H9 (cell line): ENCODE measurements at regions not wholly inside any gene's neighbourhood (a gene's known extent, or its start where the extent isn't known, plus 50 kb on each side); places are given as distances from the start of the nearest gene placed in this dataset.

Experiments
- DNase-seq: peaks from one replicate; pipeline ENCODE4 v3.0.0-alpha.2; 2017
- H2AFZ ChIP-seq: one replicate; pipeline ENCODE4 v1.6.1; 2013; ENCODE audit warnings: mild to moderate bottlenecking, low read length, control low read depth, moderate library complexity
- H2AK5ac ChIP-seq: 2 replicates; pipeline ENCODE4 v1.6.1; 2013; ENCODE audit warnings: low read length, control low read depth, mixed read lengths; ENCODE audit not compliant: insufficient read length
- H2BK120ac ChIP-seq: one replicate; pipeline ENCODE4 v1.6.1; 2013; ENCODE audit warnings: low read depth, mild to moderate bottlenecking, low read length, control low read depth, inconsistent platforms; ENCODE audit not compliant: poor library complexity, severe bottlenecking
- H2BK12ac ChIP-seq: 2 replicates; pipeline ENCODE4 v1.6.1; 2013; ENCODE audit warnings: low read length, control low read depth, mixed read lengths, low read depth; ENCODE audit not compliant: insufficient read length
- H2BK15ac ChIP-seq: 2 replicates; pipeline ENCODE4 v1.6.1; 2013; ENCODE audit warnings: low read depth, low read length, control low read depth
- H2BK20ac ChIP-seq: one replicate; pipeline ENCODE4 v1.6.1; 2013; ENCODE audit warnings: low read depth, mild to moderate bottlenecking, low read length, control low read depth, inconsistent platforms; ENCODE audit not compliant: poor library complexity, severe bottlenecking
- H2BK5ac ChIP-seq: 2 replicates; pipeline ENCODE4 v1.6.1; 2013; ENCODE audit warnings: low read length, control low read depth, mixed read lengths; ENCODE audit not compliant: insufficient read length
- H3K14ac ChIP-seq: 2 replicates; pipeline ENCODE4 v1.6.1; 2013; ENCODE audit warnings: low read length, control low read depth; ENCODE audit not compliant: insufficient read depth
- H3K18ac ChIP-seq: 2 replicates; pipeline ENCODE4 v1.6.1; 2013; ENCODE audit warnings: low read depth, mild to moderate bottlenecking, mixed read lengths, low read length, control low read depth; ENCODE audit not compliant: insufficient read length
- H3K23ac ChIP-seq: 2 replicates; pipeline ENCODE4 v1.6.1; 2013; ENCODE audit warnings: low read length, control low read depth, mixed read lengths, low read depth; ENCODE audit not compliant: insufficient read length
- H3K23me2 ChIP-seq: 2 replicates; pipeline ENCODE4 v1.6.1; 2013; ENCODE audit warnings: low read depth, mild to moderate bottlenecking, mixed read lengths, low read length, control low read depth; ENCODE audit not compliant: insufficient read length, poor library complexity, severe bottlenecking
- H3K27ac ChIP-seq: 2 replicates; pipeline ENCODE4 v1.5.1; 2013; ENCODE audit warnings: low read length, control low read depth, mixed read lengths, low read depth; ENCODE audit not compliant: insufficient read length
- H3K27me3 ChIP-seq: 2 replicates; pipeline ENCODE4 v1.6.1; 2013; ENCODE audit warnings: low read length, control low read depth, inconsistent platforms; ENCODE audit not compliant: insufficient read depth
- H3K4ac ChIP-seq: 2 replicates; pipeline ENCODE4 v1.6.1; 2013; ENCODE audit warnings: low read depth, mild to moderate bottlenecking, control low read depth, inconsistent platforms, low read length, moderate library complexity
- H3K4me1 ChIP-seq: 2 replicates; pipeline ENCODE4 v1.6.1; 2013; ENCODE audit warnings: low read length, control low read depth, inconsistent platforms; ENCODE audit not compliant: insufficient read depth
- H3K4me2 ChIP-seq: 2 replicates; pipeline ENCODE4 v1.6.1; 2013; ENCODE audit warnings: low read length, control low read depth, mixed read lengths; ENCODE audit not compliant: insufficient read length, insufficient read depth
- H3K56ac ChIP-seq: 2 replicates; pipeline ENCODE4 v1.6.1; 2013; ENCODE audit warnings: low read depth, mild to moderate bottlenecking, mixed read lengths, low read length, control low read depth; ENCODE audit not compliant: insufficient read length
- H3K79me1 ChIP-seq: 2 replicates; pipeline ENCODE4 v1.6.1; 2013; ENCODE audit warnings: low read depth, mild to moderate bottlenecking, moderate library complexity, low read length, control low read depth, inconsistent platforms; ENCODE audit not compliant: insufficient read depth, poor library complexity, severe bottlenecking
- H3K79me2 ChIP-seq: 2 replicates; pipeline ENCODE4 v1.6.1; 2013; ENCODE audit warnings: low read length, control low read depth, inconsistent platforms; ENCODE audit not compliant: insufficient read depth
- H3K9ac ChIP-seq: 2 replicates; pipeline ENCODE4 v1.6.1; 2013; ENCODE audit warnings: low read length, control low read depth, mixed read lengths; ENCODE audit not compliant: insufficient read length; ENCODE audit errors: extremely low read depth
- H3K9me3 ChIP-seq: one replicate; pipeline ENCODE4 v1.6.1; 2013; ENCODE audit warnings: low read depth, low read length, inconsistent platforms; ENCODE audit not compliant: control insufficient read depth
- H3T11ph ChIP-seq: one replicate; pipeline ENCODE4 v1.6.1; 2013; ENCODE audit warnings: mild to moderate bottlenecking, low read length, control low read depth, inconsistent platforms
- H4K20me1 ChIP-seq: one replicate; pipeline ENCODE4 v1.6.1; 2013; ENCODE audit not compliant: control insufficient read depth, insufficient read length, insufficient read depth
- H4K5ac ChIP-seq: 2 replicates; pipeline ENCODE4 v1.6.1; 2013; ENCODE audit warnings: low read depth, mild to moderate bottlenecking, mixed read lengths, low read length, control low read depth; ENCODE audit not compliant: insufficient read length
- H4K8ac ChIP-seq: replicated peaks from 2 replicates; pipeline ENCODE4 v1.6.1; 2013; ENCODE audit warnings: low read length, control low read depth, mixed read lengths, low read depth; ENCODE audit not compliant: insufficient read length
- H4K91ac ChIP-seq: 2 replicates; pipeline ENCODE4 v1.6.1; 2013; ENCODE audit warnings: low read depth, mild to moderate bottlenecking, moderate library complexity, mixed read lengths, low read length, control low read depth; ENCODE audit not compliant: insufficient read length
- H3K27ac Mint-ChIP-seq, 3 experiments: 2 replicates in 2 of 3; 3 replicates in 1 of 3; pipeline ENCODE4 v1.8.0; 2020 to 2021; ENCODE audit warnings: mixed read lengths in 3 of 3, mild to moderate bottlenecking in 1 of 3, moderate library complexity in 1 of 3
- H3K27me3 Mint-ChIP-seq: 2 replicates; pipeline ENCODE4 v1.8.0; 2021; ENCODE audit warnings: low read depth, mild to moderate bottlenecking, moderate library complexity, mixed read lengths
- H3K36me3 Mint-ChIP-seq, 3 experiments: 2 replicates in 2 of 3; 3 replicates in 1 of 3; pipeline ENCODE4 v1.8.0; 2020 to 2021; ENCODE audit warnings: low read depth in 3 of 3, mixed read lengths in 3 of 3; ENCODE audit not compliant: insufficient read depth in 1 of 3
- H3K4me1 Mint-ChIP-seq, 2 experiments: 2 replicates each; pipeline ENCODE4 v1.8.0; 2020; ENCODE audit warnings: mixed read lengths in 2 of 2
- H3K4me3 Mint-ChIP-seq, 2 experiments: 2 replicates in 1 of 2; 3 replicates in 1 of 2; pipeline ENCODE4 v1.8.0; 2020 to 2021; ENCODE audit warnings: mild to moderate bottlenecking in 2 of 2, mixed read lengths in 2 of 2, moderate library complexity in 1 of 2
- H3K9me3 Mint-ChIP-seq, 2 experiments: 2 replicates in 1 of 2; 3 replicates in 1 of 2; pipeline ENCODE4 v1.8.0; 2020; ENCODE audit warnings: mild to moderate bottlenecking in 2 of 2, mixed read lengths in 2 of 2, moderate library complexity in 1 of 2
- CTCF ChIP-seq: fragments of 200-600 bp; sonication (generic); conservative IDR thresholded peaks from 3 replicates; pipeline ENCODE4 v1.8.0; 2021; ENCODE audit warnings: antibody characterized with exemption, mild to moderate bottlenecking
- WGBS: extraction: QIAGEN DNeasy Blood & Tissue Kit; methylation state at CpG from one replicate; pipeline ENCODE4 v1.1.7; 2013; ENCODE audit warnings: missing lambda C conversion rate, low lambda C conversion rate, mixed read lengths; ENCODE audit not compliant: insufficient read length; ENCODE audit errors: extremely low coverage; 5-methylcytosine and 5-hydroxymethylcytosine counted together

- DNase-seq = no peak
- Histone ChIP-seq H2BK120ac (no peak overlapping the region), H3K79me1 (no peaks in the 10 kb centered on the region), H4K20me1 (no peaks in the 10 kb centered on the region), H2BK5ac (no peak overlapping the region), H2BK20ac (no peak overlapping the region), H4K91ac (no peak overlapping the region), H3K23ac (no peak overlapping the region), H2BK15ac (no peak overlapping the region), H3K9ac (no peak overlapping the region), H3T11ph (no peak overlapping the region), H3K18ac (no peak overlapping the region), H3K27me3 (no peaks in the 10 kb centered on the region), H2BK12ac (no peak overlapping the region), H2AFZ (no peak overlapping the region), H3K4me1 (no peaks in the 10 kb centered on the region), H3K27ac (no peak overlapping the region), H2AK5ac (no peak overlapping the region), H3K9me3 (no peaks in the 10 kb centered on the region), H3K14ac (no peak overlapping the region), H3K79me2 (no peaks in the 10 kb centered on the region), H4K5ac (no peak overlapping the region), H3K56ac (no peak overlapping the region), H3K4ac (no peak overlapping the region), H4K8ac (no peak overlapping the region), H3K4me2 (no peak overlapping the region), H3K23me2 (no peaks in the 10 kb centered on the region)
- Mint-ChIP-seq H3K27ac (no peak overlapping the region), H3K27me3 (no peaks in the 10 kb centered on the region), H3K9me3 (no peaks in the 10 kb centered on the region), H3K36me3 (no peaks in the 10 kb centered on the region), H3K4me1 (no peaks in the 10 kb centered on the region), H3K4me3 (no peak overlapping the region)
- 100% methylated on average over 1 of the region's 2 CpGs for WGBS
- no peak for TF ChIP-seq CTCF
These were observed 518.0 kb upstream of the NR2F2 start for GRCh38 chr15:95812491-95812890.
